ENCODE measurements at regions not wholly inside any gene's neighbourhood (a gene's known extent, or its start where the extent isn't known, plus 50 kb on each side); places are given as distances from the start of the nearest gene placed in this dataset.

- DNase-seq (ENCODE audit: low read depth in 2 of 2): no peak
These were observed 311.3 kb downstream of the TNS1 start for GRCh38 chr2:217691516-217691915.

- DNase-seq (ENCODE audit: low read depth in 2 of 2): no peak
These were observed 313.7 kb downstream of the TNS1 start for GRCh38 chr2:217689053-217689452.

- DNase-seq (ENCODE audit: low read depth in 2 of 2): no peak
These were observed 314.3 kb downstream of the TNS1 start for GRCh38 chr2:217688494-217688893.

GRCh38 chr2:217687771-217688170 lies 315.0 kb downstream of the TNS1 start:
- DNase-seq (ENCODE audit: low read depth in 2 of 2): no peak

- no peak for DNase-seq (ENCODE audit: low read depth in 2 of 2)
These were observed 317.6 kb downstream of the TNS1 start for GRCh38 chr2:217685255-217685605.

- DNase-seq (ENCODE audit: low read depth in 2 of 2): no peak
These were observed 318.2 kb downstream of the TNS1 start for GRCh38 chr2:217684431-217685254.

GRCh38 chr2:217683106-217683870 lies 319.5 kb downstream of the TNS1 start:
- no peak for DNase-seq (ENCODE audit: low read depth in 2 of 2)

GRCh38 chr2:217681791-217682190 lies 321.0 kb downstream of the TNS1 start:
- no peak for DNase-seq (ENCODE audit: low read depth in 2 of 2)

- DNase-seq (ENCODE audit: low read depth in 2 of 2): no peak
These were observed 322.4 kb downstream of the TNS1 start for GRCh38 chr2:217680381-217680780.

GRCh38 chr2:217673627-217674026 lies 329.2 kb downstream of the TNS1 start:
- DNase-seq (ENCODE audit: low read depth in 2 of 2): no peak

GRCh38 chr2:217672472-217672871 lies 330.3 kb downstream of the TNS1 start:
- DNase-seq (ENCODE audit: low read depth in 2 of 2): no peak

- DNase-seq (ENCODE audit: low read depth in 2 of 2): no peak
These were observed 330.9 kb downstream of the TNS1 start for GRCh38 chr2:217671871-217672270.

- DNase-seq (ENCODE audit: low read depth in 2 of 2): no peak
These were observed 331.7 kb downstream of the TNS1 start for GRCh38 chr2:217671075-217671474.

GRCh38 chr2:217669831-217670230 lies 333.0 kb downstream of the TNS1 start:
- DNase-seq (ENCODE audit: low read depth in 2 of 2): no peak

GRCh38 chr2:217667512-217667911 lies 335.3 kb downstream of the TNS1 start:
- no peak for DNase-seq (ENCODE audit: low read depth in 2 of 2)

- no peak for DNase-seq (ENCODE audit: low read depth in 2 of 2)
These were observed 335.8 kb downstream of the TNS1 start for GRCh38 chr2:217667035-217667434.

- no peak for DNase-seq (ENCODE audit: low read depth in 2 of 2)
These were observed 336.5 kb downstream of the TNS1 start for GRCh38 chr2:217666338-217666737.

- no peak for DNase-seq (ENCODE audit: low read depth in 2 of 2)
These were observed 338.0 kb downstream of the TNS1 start for GRCh38 chr2:217664761-217665160.

GRCh38 chr2:217662984-217663602 lies 339.7 kb downstream of the TNS1 start:
- DNase-seq (ENCODE audit: low read depth in 2 of 2): no peak

GRCh38 chr2:217661378-217661777 lies 341.4 kb downstream of the TNS1 start:
- DNase-seq (ENCODE audit: low read depth in 2 of 2): no peak

- no peak for DNase-seq (ENCODE audit: low read depth in 2 of 2)
These were observed 342.4 kb downstream of the TNS1 start for GRCh38 chr2:217660423-217660822.

- no peak for DNase-seq (ENCODE audit: low read depth in 2 of 2)
These were observed 344.0 kb downstream of the TNS1 start for GRCh38 chr2:217658806-217659205.

GRCh38 chr2:217657252-217657651 lies 345.5 kb downstream of the TNS1 start:
- DNase-seq (ENCODE audit: low read depth in 2 of 2): no peak

Measured in stimulated activated CD8-positive, alpha-beta memory T cell treated with anti-CD3 and anti-CD28 coated beads, Interleukin-2, amount 100 ng/mL, for 48 hours (primary cell).